ENCODE measurements at regions not wholly inside any gene's neighbourhood (a gene's known extent, or its start where the extent isn't known, plus 50 kb on each side); places are given as distances from the start of the nearest gene placed in this dataset.

DNA sequence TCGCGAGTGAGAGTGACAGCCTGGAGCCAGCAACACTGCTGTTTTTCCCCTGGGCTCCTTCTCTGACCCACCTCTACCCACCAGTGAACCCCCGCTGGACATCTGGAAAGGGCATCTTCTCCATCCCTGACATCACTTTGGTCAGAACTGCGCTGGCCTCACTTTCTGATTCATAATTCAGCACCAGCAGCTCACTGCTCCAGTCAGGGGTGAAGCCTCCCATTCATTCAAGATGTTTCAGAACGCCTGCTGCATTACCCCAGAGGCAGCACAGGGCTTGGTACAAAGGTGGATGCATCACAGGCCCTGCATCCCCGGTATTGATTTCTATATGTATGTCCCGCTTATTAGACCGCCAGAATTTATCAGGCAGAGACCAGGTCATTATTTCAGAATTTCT is 182.8 kb upstream of the TSHZ3 start:
- no peak for TF ChIP-seq FOXJ3 (CRISPR knock-in tag; IDR thresholded peaks at IDR 0.05)
- TF ChIP-seq, protein P1, sequence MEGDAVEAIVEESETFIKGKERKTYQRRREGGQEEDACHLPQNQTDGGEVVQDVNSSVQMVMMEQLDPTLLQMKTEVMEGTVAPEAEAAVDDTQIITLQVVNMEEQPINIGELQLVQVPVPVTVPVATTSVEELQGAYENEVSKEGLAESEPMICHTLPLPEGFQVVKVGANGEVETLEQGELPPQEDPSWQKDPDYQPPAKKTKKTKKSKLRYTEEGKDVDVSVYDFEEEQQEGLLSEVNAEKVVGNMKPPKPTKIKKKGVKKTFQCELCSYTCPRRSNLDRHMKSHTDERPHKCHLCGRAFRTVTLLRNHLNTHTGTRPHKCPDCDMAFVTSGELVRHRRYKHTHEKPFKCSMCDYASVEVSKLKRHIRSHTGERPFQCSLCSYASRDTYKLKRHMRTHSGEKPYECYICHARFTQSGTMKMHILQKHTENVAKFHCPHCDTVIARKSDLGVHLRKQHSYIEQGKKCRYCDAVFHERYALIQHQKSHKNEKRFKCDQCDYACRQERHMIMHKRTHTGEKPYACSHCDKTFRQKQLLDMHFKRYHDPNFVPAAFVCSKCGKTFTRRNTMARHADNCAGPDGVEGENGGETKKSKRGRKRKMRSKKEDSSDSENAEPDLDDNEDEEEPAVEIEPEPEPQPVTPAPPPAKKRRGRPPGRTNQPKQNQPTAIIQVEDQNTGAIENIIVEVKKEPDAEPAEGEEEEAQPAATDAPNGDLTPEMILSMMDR (IDR thresholded peaks at IDR 0.05), result no peak

Data from SK-N-SH (cell line).